GM18951 (cell line): ENCODE measurements at regions not wholly inside any gene's neighbourhood (a gene's known extent, or its start where the extent isn't known, plus 50 kb on each side); places are given as distances from the start of the nearest gene placed in this dataset.

Source experiments
- POLR2A ChIP-seq: IDR thresholded peaks from 4 replicates; pipeline ENCODE4 v1.6.1; 2011; ENCODE audit warnings: mild to moderate bottlenecking; ENCODE audit not compliant: insufficient read length, insufficient read depth; ENCODE audit errors: extremely low read depth
- in situ Hi-C: fragments of 300-500 bp; cut with MboI; formaldehyde crosslinking; loops from one replicate; pipeline ENCODE4 v1.12.0; 2022; ENCODE audit warnings: low sequenced_read_pairs, mixed read lengths, inconsistent platforms; ENCODE audit not compliant: unreplicated experiment

DNA sequence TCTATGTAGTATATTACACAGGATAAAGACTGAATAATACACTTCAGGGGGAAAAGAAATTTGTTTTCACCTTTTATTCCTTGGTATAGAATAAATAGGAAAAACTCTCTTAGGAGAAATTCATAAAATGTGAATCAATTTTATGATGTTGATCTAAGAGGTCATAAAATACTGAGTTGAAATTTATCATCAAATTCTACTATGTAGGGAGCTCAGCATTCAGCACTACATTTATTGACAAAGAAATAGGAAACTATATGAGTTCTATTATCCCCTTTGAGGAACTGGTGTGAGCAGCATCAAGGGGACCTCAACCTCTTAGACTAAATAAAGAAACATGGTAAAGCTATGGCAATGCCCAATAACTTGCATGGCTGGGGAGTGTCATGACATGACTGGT lies 348.2 kb upstream of the SMIM31 start:
- in situ Hi-C loops: no loop called here
- no peak for TF ChIP-seq POLR2A

DNA sequence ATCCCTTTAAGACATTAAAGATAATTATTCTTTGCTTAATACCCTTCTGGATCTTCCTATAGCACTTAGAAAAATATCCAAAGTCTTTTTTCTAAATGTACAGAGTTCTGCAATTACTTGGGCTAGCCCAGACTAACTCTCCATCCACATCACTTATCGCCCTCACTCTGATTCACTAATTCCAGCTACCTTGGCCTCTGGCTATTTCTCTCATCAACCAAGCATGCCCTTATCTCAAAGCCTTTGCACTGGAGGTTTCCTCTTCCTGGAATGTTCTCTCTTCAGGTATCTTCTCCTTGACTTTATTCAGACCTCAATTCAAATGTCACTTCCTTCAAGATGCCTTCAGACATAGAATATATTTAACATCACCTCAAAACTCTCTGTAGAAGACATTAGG lies 345.1 kb upstream of the SMIM31 start:
- no peak for TF ChIP-seq POLR2A
- in situ Hi-C loops: no loop called here

DNA sequence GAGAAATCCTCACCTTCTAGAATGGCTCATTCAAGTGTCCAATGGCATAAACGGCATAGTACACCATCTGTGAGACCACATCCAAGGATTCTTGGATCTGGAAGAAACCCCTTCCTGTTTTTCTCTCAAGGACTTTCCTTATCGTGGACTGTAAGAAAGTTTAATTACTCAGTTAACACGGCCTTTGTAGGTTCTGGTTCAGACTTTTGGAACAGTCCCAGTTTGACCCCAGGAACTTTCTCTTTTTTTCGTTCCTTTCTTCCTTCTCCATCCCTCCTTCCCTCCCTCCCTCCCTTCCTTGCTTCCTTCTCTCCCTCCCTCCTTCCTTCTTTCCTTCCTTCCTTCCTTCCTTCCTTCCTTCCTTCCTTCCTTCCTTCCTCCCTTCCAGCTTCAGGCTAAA lies 343.5 kb upstream of the SMIM31 start:
- in situ Hi-C loops: no loop called here

DNA sequence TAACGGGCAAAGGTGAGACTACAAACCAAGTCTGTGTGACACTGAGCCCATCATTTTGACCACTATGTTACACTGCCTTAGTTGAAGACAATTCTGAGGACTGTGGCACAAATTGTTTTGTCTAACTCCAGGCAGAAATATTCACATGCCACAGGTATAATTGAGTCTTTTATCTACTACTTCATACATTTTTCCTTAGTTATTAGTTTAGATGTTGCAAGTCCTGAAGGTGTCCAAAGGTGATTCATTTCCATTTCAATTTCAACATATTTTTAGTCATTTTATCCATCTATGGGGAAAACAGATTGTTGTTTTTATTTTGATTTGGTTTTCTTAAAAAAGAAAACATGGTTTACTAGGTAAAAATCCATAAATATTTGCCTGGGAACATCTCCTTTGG lies 341.7 kb upstream of the SMIM31 start:
- no peak for TF ChIP-seq POLR2A
- in situ Hi-C loops: no loop called here

More for the DNA sequence above, 343.5 kb upstream of the SMIM31 start:
- TF ChIP-seq POLR2A: no peak

DNA sequence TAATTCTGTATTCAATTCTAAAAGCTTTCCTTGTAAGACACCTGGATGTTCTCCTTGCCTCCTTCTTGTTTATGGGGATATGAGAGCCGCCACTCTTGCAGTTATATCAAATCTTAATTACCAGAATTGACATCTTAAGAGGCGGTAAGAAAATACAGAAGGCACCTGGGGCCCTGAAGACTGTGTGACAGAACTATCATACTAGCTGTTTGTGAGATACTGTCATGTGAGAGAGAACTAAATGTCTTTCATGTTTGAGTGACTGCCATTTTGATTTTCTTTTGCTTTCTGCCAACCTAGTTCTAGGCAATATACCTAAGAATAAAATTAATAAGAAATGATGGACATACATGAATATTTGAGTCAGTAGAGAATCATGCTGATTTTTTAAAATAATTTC lies 340.2 kb upstream of the SMIM31 start:
- TF ChIP-seq POLR2A: no peak
- in situ Hi-C loops: no loop called here

DNA sequence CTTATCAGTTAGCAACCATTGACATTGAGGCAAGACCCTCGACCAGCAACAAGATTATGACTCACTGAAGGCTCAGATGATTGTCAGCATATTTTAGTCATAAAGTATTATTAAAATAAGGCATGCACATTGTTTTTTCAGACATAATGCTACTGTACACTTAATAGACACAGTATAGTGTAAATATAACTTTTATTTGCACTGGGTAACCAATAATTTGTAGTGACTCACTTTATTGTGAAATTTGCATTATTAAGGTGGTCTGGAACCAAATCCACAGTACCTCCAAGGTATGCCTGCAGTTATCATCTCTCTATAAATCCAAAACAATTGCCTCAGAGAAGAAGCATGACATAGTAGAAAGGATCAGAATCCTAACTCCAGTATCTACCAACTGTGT lies 330.1 kb upstream of the SMIM31 start:
- in situ Hi-C loops: no loop called here
- TF ChIP-seq POLR2A: no peak

DNA sequence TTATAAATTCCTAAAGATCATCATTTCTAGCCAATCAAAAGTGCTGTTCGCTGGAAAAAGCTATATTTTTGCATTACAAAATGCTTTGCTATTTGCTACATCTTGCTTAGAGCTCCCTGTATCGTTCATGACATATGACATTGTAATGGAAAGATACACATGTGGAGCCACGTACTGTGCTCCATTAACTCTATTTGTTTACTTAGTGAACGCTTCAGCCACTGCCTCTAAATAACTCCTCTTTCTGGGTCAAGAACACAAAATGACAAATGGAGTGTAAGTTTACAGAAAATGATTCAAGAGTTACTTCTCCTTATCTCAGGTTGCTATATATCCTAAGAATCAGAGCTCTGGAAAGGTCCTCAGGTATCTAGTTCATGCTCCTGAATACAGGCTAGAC lies 329.1 kb upstream of the SMIM31 start:
- TF ChIP-seq POLR2A: no peak
- in situ Hi-C loops: no loop called here

DNA sequence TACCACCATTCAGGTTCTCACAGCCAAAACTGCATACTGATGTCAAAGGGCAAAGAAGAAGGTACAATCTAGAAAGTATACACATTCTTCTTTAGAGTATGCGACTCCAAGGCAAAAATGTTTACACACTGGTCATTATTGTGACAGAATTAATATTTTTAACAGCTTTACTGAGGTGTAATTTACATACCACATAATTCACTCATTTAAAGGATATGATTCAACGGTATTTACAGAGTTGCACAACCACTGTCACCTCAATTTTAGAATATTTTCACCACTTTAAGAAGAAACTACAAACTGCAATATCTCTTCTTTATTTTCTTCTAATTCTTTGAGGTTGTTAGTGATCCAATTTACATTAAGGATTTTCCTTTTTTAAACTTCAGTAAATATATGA lies 325.4 kb upstream of the SMIM31 start:
- no peak for TF ChIP-seq POLR2A
- in situ Hi-C loops: no loop called here

DNA sequence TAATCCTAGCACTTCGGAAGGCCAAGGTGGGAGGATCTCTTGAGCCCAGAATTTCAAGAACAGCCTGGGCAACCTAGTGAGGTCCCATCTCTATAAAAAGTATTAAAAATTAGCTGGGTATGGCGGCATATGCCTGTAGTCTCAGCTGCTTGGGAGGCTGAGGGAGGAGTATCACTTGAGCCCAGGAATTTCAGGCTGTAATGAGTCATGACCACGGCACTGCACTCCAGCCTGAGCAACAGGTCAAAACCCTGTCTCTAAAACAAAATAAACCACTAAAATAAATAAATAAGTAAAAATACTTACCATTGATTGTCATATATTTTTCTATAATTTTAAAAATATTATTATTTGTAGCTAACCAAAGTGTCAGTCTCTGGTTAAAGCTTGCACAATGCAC lies 315.6 kb upstream of the SMIM31 start:
- TF ChIP-seq POLR2A: no peak
- in situ Hi-C loops: no loop called here

DNA sequence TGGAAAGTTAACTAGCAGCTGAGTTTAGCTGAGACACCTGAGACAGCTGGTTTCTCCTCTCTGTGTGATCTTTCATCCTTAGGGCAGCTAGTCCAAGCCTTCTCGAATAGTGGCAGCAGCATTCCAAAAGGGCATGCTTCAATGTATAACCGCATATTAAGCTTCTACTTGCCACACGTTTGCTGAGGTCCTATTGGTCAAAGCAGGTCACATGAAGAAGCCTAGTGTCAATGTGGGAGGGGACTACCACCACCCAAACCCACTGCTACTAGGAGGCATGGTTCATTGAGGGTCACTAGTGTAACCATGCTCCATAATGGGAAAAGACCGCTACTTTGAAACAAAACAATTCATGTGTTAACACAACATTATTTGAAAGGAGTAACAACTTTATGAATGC lies 314.9 kb upstream of the SMIM31 start:
- in situ Hi-C loops: no loop called here
- TF ChIP-seq POLR2A: no peak

DNA sequence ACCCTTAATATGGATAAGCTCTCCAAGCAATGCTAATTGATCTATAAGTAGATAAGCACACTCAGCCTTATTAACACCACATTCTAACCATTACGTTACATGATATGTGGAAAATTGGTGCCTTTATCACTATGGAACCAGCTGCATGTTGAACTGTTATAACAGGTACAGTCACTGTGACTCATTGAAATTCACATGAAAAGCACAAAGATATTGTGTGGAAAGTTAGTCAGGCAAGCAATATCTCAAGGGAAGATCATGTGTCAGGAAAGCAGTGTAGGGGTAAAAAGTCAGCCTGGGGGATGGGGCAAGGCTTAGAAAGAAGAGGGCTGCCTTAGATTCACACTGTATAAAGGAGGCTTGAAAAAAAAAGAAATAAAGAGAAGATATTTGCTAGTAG lies 313.7 kb upstream of the SMIM31 start:
- in situ Hi-C loops: no loop called here

DNA sequence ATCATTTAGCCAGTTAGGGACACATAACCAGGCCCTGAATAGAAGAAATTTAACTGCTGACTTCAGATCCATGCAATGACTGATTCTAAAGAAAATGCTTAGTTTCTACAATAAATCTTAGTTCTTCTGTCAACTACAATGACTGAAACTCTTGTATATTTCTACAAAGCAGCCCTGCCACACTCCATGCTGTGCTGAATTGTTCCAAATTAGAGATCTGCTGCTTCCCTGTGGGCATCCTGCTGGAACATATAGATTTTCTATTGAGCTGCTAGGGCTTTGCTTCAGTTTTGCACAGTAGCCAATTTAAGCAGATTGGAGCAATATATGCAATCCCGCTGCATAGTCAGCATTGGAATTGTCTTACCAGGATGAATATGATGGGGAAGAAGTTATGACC lies 312.8 kb upstream of the SMIM31 start:
- no peak for TF ChIP-seq POLR2A
- in situ Hi-C loops: no loop called here

More for the DNA sequence above, 313.7 kb upstream of the SMIM31 start:
- TF ChIP-seq POLR2A: no peak

DNA sequence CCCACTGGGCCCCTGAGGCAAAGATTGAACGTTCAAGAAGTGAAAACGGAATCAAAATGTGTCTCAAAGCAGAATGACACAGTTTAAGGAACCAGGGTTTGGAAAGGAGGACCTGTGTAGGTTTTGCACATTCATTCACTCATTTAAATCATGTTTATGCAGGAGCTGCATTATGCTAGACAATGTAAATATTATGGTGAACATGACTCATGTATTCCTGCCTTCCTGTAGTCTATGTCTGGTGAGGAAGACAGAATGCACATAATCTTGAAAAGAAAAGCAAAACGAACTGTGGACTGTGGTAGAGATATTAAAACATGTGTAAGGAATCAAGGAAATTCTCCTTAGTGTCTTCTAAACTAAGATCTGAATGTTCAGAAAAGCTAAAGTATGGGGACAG lies 311.8 kb upstream of the SMIM31 start:
- no peak for TF ChIP-seq POLR2A
- in situ Hi-C loops: no loop called here

DNA sequence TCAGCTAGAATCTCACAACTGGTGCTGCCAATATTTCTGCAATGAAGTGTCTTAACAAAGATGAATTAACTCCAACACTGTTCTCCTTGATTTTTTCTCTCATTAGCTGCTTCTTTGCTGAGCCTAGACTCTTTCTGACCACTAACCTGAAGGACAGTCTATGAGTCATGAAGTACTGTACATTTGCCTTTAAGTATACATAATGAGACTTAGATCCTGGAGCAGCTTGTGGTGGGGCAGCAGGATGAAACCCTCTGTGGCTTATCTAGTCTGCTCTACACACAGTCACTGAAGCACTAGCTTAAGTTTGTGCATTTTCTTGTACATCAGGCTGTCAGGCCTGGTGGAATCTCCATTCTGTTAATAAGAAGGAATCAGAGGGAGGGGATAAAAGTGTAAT lies 307.4 kb upstream of the SMIM31 start:
- in situ Hi-C loops: no loop called here

DNA sequence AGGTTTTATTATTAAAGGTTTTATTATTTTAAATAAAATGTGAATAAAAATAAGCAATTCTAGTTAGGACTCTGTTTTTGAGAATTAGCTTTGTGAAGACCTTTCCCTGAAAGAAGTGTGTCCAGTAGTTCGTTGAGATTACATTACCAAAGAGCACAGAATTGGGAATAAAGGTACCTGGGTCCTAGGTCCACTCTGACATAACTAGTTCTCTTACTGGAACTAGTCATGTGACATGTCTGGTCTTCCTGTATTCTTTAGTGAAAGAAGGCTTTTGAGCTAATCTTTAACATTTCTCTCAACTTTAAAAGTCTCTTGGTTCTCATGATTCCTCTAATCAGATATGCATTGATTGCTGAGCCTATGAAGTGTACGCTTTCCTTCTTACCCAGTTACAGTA lies 292.0 kb upstream of the SMIM31 start:
- no peak for TF ChIP-seq POLR2A
- in situ Hi-C loops: no loop called here

More for the DNA sequence above, 307.4 kb upstream of the SMIM31 start:
- no peak for TF ChIP-seq POLR2A
